CD4-positive, alpha-beta T cell (primary cell): ENCODE measurements at regions not wholly inside any gene's neighbourhood (a gene's known extent, or its start where the extent isn't known, plus 50 kb on each side); places are given as distances from the start of the nearest gene placed in this dataset.

Source experiments
- ATAC-seq: fragments of 200-7000 bp; cut with Tn5 transposase; one replicate; pipeline ENCODE4 v1.10.0; 2022; ENCODE audit warnings: mild to moderate bottlenecking; ENCODE audit not compliant: poor library complexity
- CTCF ChIA-PET: fragments of 350-600 bp; sonication (Branson Sonifier 250); formaldehyde crosslinking; loops from one replicate; lab custom pipeline; 2021; ENCODE audit warnings: antibody characterized with exemption, inconsistent platforms; lab: Charles Lee
- POLR2A ChIA-PET: fragments of 350-600 bp; sonication (Branson Sonifier 250); formaldehyde crosslinking; loops from one replicate; lab custom pipeline; 2021; ENCODE audit warnings: antibody characterized with exemption, inconsistent platforms; lab: Charles Lee
- DNase-seq, 14 experiments: peaks; one replicate each; pipeline ENCODE4 v3.0.0-alpha.2; 2013 to 2020; ENCODE audit warnings: mixed read lengths in 2 of 14
- H3K27ac ChIP-seq, 2 donors: one replicate each; pipeline versions ENCODE4 v1.5.1 to v1.7.0; 2013; ENCODE audit warnings: low read length in 2 of 2, low read depth in 1 of 2, mild to moderate bottlenecking in 1 of 2
- H3K27me3 ChIP-seq, 2 experiments: 1 replicate in 1 of 2; 2 replicates in 1 of 2; pipeline versions ENCODE4 v1.6.1 to v1.7.0; 2013; ENCODE audit warnings: low read length in 2 of 2, control low read depth in 1 of 2, mild to moderate bottlenecking in 1 of 2, moderate library complexity in 1 of 2; ENCODE audit not compliant: insufficient read depth in 2 of 2, control insufficient read depth in 1 of 2
- H3K36me3 ChIP-seq: one replicate; pipeline ENCODE4 v1.6.1; 2013; ENCODE audit warnings: low read length, control low read depth; ENCODE audit not compliant: insufficient read depth
- H3K4me1 ChIP-seq: one replicate; pipeline ENCODE4 v1.6.1; 2013; ENCODE audit warnings: low read length, control low read depth; ENCODE audit not compliant: insufficient read depth
- H3K4me3 ChIP-seq: one replicate; pipeline ENCODE4 v1.5.1; 2013; ENCODE audit warnings: mild to moderate bottlenecking, low read length, moderate library complexity
- H3K9me3 ChIP-seq, 2 experiments: 1 replicate in 1 of 2; 2 replicates in 1 of 2; pipeline versions ENCODE4 v1.6.1 to v1.7.0; 2013; ENCODE audit warnings: low read length in 2 of 2, mild to moderate bottlenecking in 2 of 2, control low read depth in 1 of 2, moderate library complexity in 1 of 2; ENCODE audit not compliant: control insufficient read depth in 1 of 2, insufficient read depth in 1 of 2
- H3K27ac Mint-ChIP-seq: one replicate; pipeline ENCODE4 v1.8.0; 2020; ENCODE audit warnings: mixed read lengths
- H3K27me3 Mint-ChIP-seq: one replicate; pipeline ENCODE4 v1.8.0; 2021; ENCODE audit warnings: mixed read lengths
- H3K36me3 Mint-ChIP-seq: one replicate; pipeline ENCODE4 v1.8.0; 2021; ENCODE audit warnings: low read depth, mixed read lengths
- H3K4me1 Mint-ChIP-seq: one replicate; pipeline ENCODE4 v1.8.0; 2021; ENCODE audit warnings: low read depth, mixed read lengths
- H3K4me3 Mint-ChIP-seq: one replicate; pipeline ENCODE4 v1.8.0; 2020; ENCODE audit warnings: mild to moderate bottlenecking, mixed read lengths
- H3K9me3 Mint-ChIP-seq: one replicate; pipeline ENCODE4 v1.8.0; 2020; ENCODE audit warnings: mixed read lengths
- CTCF ChIP-seq: fragments of 200-600 bp; IDR thresholded peaks from one replicate; pipeline ENCODE4 v1.8.0; 2022; ENCODE audit warnings: antibody characterized with exemption, mild to moderate bottlenecking
- intact Hi-C, 2 experiments: fragments of 100-400 bp; cut with DNase I in 1 of 2; cut with micrococcal nuclease in 1 of 2; formaldehyde crosslinking; loops; one replicate each; pipeline versions ENCODE4 v1.15.1 to v1.9.0; 2023 to 2025; cut with DNase I, micrococcal nuclease

GRCh38 chr17:79404136-79404911, 206.5 kb downstream of the RBFOX3 start:
- no peak for TF ChIP-seq CTCF
- Histone ChIP-seq H3K4me3 (no peak overlapping the region), H3K36me3 (no peaks in the 10 kb centered on the region), H3K9me3 (peaks cover 0 to 3% of the 10 kb centered on the region in 2 experiments), H3K27me3 (peaks cover 28 to 57% of the 10 kb centered on the region in 2 experiments), H3K27ac (no peak overlapping the region), H3K4me1 (peaks cover 12% of the 10 kb centered on the region)
- intact Hi-C loops: no loop called here
- no peak for DNase-seq
- ChIA-PET CTCF (interaction anchor here (1.3 kb wide), 1 partner anchor 13 kb away, joined by 3 read pairs; no protein-coding TSS in a partner anchor), POLR2A (no interaction called here)
- H3K9me3 Mint-ChIP-seq: no peaks in the 10 kb centered on the region
- no peak overlapping the region for H3K4me3 Mint-ChIP-seq
- ATAC-seq: no peak
- H3K4me1 Mint-ChIP-seq: peaks cover 14% of the 10 kb centered on the region
- no peaks in the 10 kb centered on the region for H3K36me3 Mint-ChIP-seq
- no peak overlapping the region for H3K27ac Mint-ChIP-seq
- peaks cover 72% of the 10 kb centered on the region for H3K27me3 Mint-ChIP-seq

GRCh38 chr17:79401704-79402674, 208.9 kb downstream of the RBFOX3 start:
- Mint-ChIP-seq H3K4me3 (no peak overlapping the region), H3K27me3 (peaks cover 68% of the 10 kb centered on the region), H3K9me3 (no peaks in the 10 kb centered on the region), H3K4me1 (peaks cover 14% of the 10 kb centered on the region), H3K27ac (no peak overlapping the region), H3K36me3 (no peaks in the 10 kb centered on the region)
- no peak for TF ChIP-seq CTCF
- H3K27me3 ChIP-seq: peaks cover 26 to 42% of the 10 kb centered on the region in 2 experiments
- H3K27ac ChIP-seq: no peak overlapping the region
- CTCF ChIA-PET: interaction anchor here (1.0 to 2.5 kb wide), 4 partner anchors 8 to 337 kb away, joined by 3 to 25 read pairs (median 4); no protein-coding TSS in a partner anchor
- POLR2A ChIA-PET: no interaction called here
- no peaks in the 10 kb centered on the region for H3K36me3 ChIP-seq
- H3K9me3 ChIP-seq: peaks cover 0 to 3% of the 10 kb centered on the region in 2 experiments
- H3K4me3 ChIP-seq: no peak overlapping the region
- DNase-seq (no peak), ATAC-seq (no peak)
- H3K4me1 ChIP-seq: peaks cover 12% of the 10 kb centered on the region
- intact Hi-C loops: no loop called here

GRCh38 chr17:79400989-79401703, 209.7 kb downstream of the RBFOX3 start:
- ATAC-seq (peak; percentile 96), DNase-seq (peak; percentile 52 to 84 (median 70))
- peak; percentile 91 for TF ChIP-seq CTCF
- H3K4me1 ChIP-seq: peaks cover 12% of the 10 kb centered on the region
- Mint-ChIP-seq H3K36me3 (no peaks in the 10 kb centered on the region), H3K4me3 (peak overlapping the region; percentile 83), H3K9me3 (no peaks in the 10 kb centered on the region), H3K4me1 (peaks cover 14% of the 10 kb centered on the region), H3K27me3 (peaks cover 60% of the 10 kb centered on the region), H3K27ac (peak overlapping the region; percentile 29)
- H3K4me3 ChIP-seq: peak overlapping the region; percentile 42
- intact Hi-C loops: no loop called here
- H3K9me3 ChIP-seq: peaks cover 0 to 3% of the 10 kb centered on the region in 2 experiments
- H3K36me3 ChIP-seq: no peaks in the 10 kb centered on the region
- ChIA-PET CTCF (interaction anchor here (0.8 to 2.5 kb wide), 6 partner anchors 9 to 336 kb away, joined by 3 to 25 read pairs (median 4); partner anchors contain the start of gene ENGASE), POLR2A (interaction anchor here (0.9 kb wide), 1 partner anchor 9 kb away, joined by 4 read pairs; no protein-coding TSS in a partner anchor)
- H3K27ac ChIP-seq: no peak overlapping the region
- peaks cover 18 to 39% of the 10 kb centered on the region in 2 experiments for H3K27me3 ChIP-seq
